ENCODE measurements at regions not wholly inside any gene's neighbourhood (a gene's known extent, or its start where the extent isn't known, plus 50 kb on each side); places are given as distances from the start of the nearest gene placed in this dataset.

GRCh38 chr13:109355166-109355565 is 431.2 kb downstream of the IRS2 start:
- Histone ChIP-seq H3K9me3 (no peaks in the 10 kb centered on the region), H3K4me1 (no peaks in the 10 kb centered on the region), H3K4me3 (no peak overlapping the region), H3K36me3 (no peaks in the 10 kb centered on the region), H3K27ac (no peak overlapping the region), H3K27me3 (replicated peaks in 1 of 7) (no peaks in the 10 kb centered on the region)
- DNase-seq, result no peak
- WGBS, 5 donors, result 50 to 53% (median 51%) methylated on average over 4 of the region's 4 CpGs
- intact Hi-C loops (cut with DNase I; ENCODE audit: low total_unique reads), result no loop called here
- TF ChIP-seq POLR2AphosphoS5 (IDR thresholded peaks at IDR 0.05) (no peak), POLR2A (IDR thresholded peaks at IDR 0.05) (no peak)
- TF ChIP-seq, protein P1, sequence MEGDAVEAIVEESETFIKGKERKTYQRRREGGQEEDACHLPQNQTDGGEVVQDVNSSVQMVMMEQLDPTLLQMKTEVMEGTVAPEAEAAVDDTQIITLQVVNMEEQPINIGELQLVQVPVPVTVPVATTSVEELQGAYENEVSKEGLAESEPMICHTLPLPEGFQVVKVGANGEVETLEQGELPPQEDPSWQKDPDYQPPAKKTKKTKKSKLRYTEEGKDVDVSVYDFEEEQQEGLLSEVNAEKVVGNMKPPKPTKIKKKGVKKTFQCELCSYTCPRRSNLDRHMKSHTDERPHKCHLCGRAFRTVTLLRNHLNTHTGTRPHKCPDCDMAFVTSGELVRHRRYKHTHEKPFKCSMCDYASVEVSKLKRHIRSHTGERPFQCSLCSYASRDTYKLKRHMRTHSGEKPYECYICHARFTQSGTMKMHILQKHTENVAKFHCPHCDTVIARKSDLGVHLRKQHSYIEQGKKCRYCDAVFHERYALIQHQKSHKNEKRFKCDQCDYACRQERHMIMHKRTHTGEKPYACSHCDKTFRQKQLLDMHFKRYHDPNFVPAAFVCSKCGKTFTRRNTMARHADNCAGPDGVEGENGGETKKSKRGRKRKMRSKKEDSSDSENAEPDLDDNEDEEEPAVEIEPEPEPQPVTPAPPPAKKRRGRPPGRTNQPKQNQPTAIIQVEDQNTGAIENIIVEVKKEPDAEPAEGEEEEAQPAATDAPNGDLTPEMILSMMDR (IDR thresholded peaks at IDR 0.05 in 8 of 11, conservative IDR thresholded peaks at IDR 0.05 in 3 of 11), result no peak

GRCh38 chr13:109351236-109351635 is 435.1 kb downstream of the IRS2 start:
- H3K27ac ChIP-seq, result no peak overlapping the region
- no peak for TF ChIP-seq POLR2AphosphoS5 (IDR thresholded peaks at IDR 0.05)
- TF ChIP-seq POLR2A (IDR thresholded peaks at IDR 0.05), result no peak
- TF ChIP-seq, protein P1 (IDR thresholded peaks at IDR 0.05 in 8 of 11, conservative IDR thresholded peaks at IDR 0.05 in 3 of 11), result no peak
- no peak overlapping the region for H3K4me3 ChIP-seq
- WGBS, 5 donors, result 82 to 98% (median 86%) methylated on average over 1 of the region's 1 CpG
- DNase-seq, result no peak
- no peaks in the 10 kb centered on the region for H3K9me3 ChIP-seq
- H3K27me3 ChIP-seq (replicated peaks in 1 of 7), result no peaks in the 10 kb centered on the region
- intact Hi-C loops (cut with DNase I; ENCODE audit: low total_unique reads), result no loop called here
- H3K36me3 ChIP-seq, result no peaks in the 10 kb centered on the region
- no peaks in the 10 kb centered on the region for H3K4me1 ChIP-seq

DNA sequence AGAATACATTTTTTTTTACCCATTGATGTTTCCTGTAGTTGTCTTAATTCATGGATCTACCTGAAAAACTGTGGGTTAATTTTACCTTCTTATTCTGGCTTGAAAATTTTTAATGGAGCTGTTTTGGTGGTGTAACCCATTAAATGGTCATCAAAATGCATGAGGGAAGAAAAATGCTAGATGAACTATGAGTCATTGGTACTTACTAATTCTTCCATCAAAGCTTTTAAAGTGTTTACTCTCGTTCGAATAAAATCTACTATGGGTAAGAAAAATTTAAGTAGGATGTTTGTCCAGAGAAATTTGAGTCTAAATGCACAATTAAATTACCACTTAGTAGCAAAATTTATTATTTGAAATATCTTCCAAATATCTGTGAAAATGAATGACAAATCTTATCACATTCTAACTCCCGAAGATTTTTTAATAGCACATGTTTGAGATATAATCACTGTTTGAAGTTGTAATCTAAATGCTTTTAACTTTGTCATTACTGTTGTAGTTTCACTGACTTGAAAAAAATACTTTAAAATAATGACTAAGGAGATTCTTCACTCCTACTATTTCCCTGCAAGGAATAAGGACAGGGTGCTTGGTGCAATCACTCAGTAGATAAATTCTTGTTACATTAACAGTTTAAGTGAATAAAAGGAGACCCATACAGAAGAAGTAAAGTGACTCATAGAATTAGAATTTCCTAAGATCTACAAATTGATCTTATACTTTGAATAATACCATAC is 437.7 kb downstream of the IRS2 start:
- Histone ChIP-seq H3K9me3 (no peaks in the 10 kb centered on the region), H3K4me1 (no peaks in the 10 kb centered on the region), H3K27me3 (replicated peaks in 1 of 7) (peaks cover 0 to 7% (median 0%) of the 10 kb centered on the region in 7 donors), H3K4me3 (no peak overlapping the region), H3K27ac (no peak overlapping the region), H3K36me3 (no peaks in the 10 kb centered on the region)
- no peak for TF ChIP-seq POLR2AphosphoS5 (IDR thresholded peaks at IDR 0.05)
- no peak for TF ChIP-seq POLR2A (IDR thresholded peaks at IDR 0.05)
- TF ChIP-seq, protein P1 (IDR thresholded peaks at IDR 0.05 in 8 of 11, conservative IDR thresholded peaks at IDR 0.05 in 3 of 11), result no peak
- no peak for DNase-seq
- WGBS, 5 donors, result 74 to 88% (median 85%) methylated on average over 3 of the region's 3 CpGs
- intact Hi-C loops (cut with DNase I; ENCODE audit: low total_unique reads), result no loop called here

GRCh38 chr13:109346060-109346459 is 440.3 kb downstream of the IRS2 start:
- no peak overlapping the region for H3K4me3 ChIP-seq
- H3K4me1 ChIP-seq, result no peaks in the 10 kb centered on the region
- no peaks in the 10 kb centered on the region for H3K9me3 ChIP-seq
- WGBS, 5 donors, result 80 to 92% (median 90%) methylated on average over 2 of the region's 2 CpGs
- TF ChIP-seq POLR2A (IDR thresholded peaks at IDR 0.05), result no peak
- TF ChIP-seq POLR2AphosphoS5 (IDR thresholded peaks at IDR 0.05), result no peak
- TF ChIP-seq, protein P1 (IDR thresholded peaks at IDR 0.05 in 8 of 11, conservative IDR thresholded peaks at IDR 0.05 in 3 of 11), result no peak
- DNase-seq, result no peak
- intact Hi-C loops (cut with DNase I; ENCODE audit: low total_unique reads), result no loop called here
- H3K27me3 ChIP-seq (replicated peaks in 1 of 7), result peaks cover 0 to 7% (median 0%) of the 10 kb centered on the region in 7 donors
- H3K27ac ChIP-seq, result no peak overlapping the region
- no peaks in the 10 kb centered on the region for H3K36me3 ChIP-seq

Measured in spleen (tissue), 11 donors.